K562 (cell line): ENCODE measurements at regions not wholly inside any gene's neighbourhood (a gene's known extent, or its start where the extent isn't known, plus 50 kb on each side); places are given as distances from the start of the nearest gene placed in this dataset.

Experiments
- ATAC-seq: fragments of 200-7000 bp; cut with Tn5 transposase; 3 replicates; pipeline ENCODE4 v1.9.1; 2020; ENCODE audit warnings: moderate library complexity
- BruUV-seq: library from RNA; stranded (reverse); fragments of 400-500 nt; replicated peaks from 2 replicates; lab custom pipeline; 2021; lab: Mats Ljungman, UMichigan
- CTCF ChIA-PET: fragments of 300-600 bp; formaldehyde crosslinking; extraction: SDS; loops from one replicate; lab custom pipeline; 2021; ENCODE audit warnings: low intra/inter-chr PET ratio; lab: Yijun Ruan, JAX
- POLR2A ChIA-PET: fragments of 300-600, 350-650 bp; sonication (Branson Sonifier 250); formaldehyde crosslinking; extraction: SDS; loops from one replicate; lab custom pipeline; 2021; ENCODE audit warnings: antibody characterized with exemption, inconsistent platforms; lab: Yijun Ruan, JAX
- DNase-seq, 4 experiments: peaks; one replicate each; pipeline versions ENCODE4 v3.0.0 to v3.0.0-alpha.2; 2011 to 2018; ENCODE audit warnings: low spot score in 3 of 4, mixed read lengths in 3 of 4; ENCODE audit errors: extremely low read depth in 1 of 4
- FAIRE-seq: peaks from 2 replicates; lab custom pipeline; 2011; peaks lifted over from hg19 to GRCh38; lab: Jason Lieb, UNC
- H2AFZ ChIP-seq: 2 replicates; pipeline ENCODE4 v1.6.0; 2011; ENCODE audit warnings: low read depth, low read length, control low read depth, inconsistent platforms
- H3K27ac ChIP-seq: fragments of 200-600 bp; 3 replicates; pipeline ENCODE4 v1.8.0; 2011; ENCODE audit warnings: low read depth, mild to moderate bottlenecking, control low read depth, inconsistent platforms, low read length, moderate library complexity, mixed read lengths; ENCODE audit errors: extremely low read depth
- H3K27me3 ChIP-seq, 2 experiments: fragments of 300-600 bp in 1 of 2; 2 replicates in 1 of 2; 3 replicates in 1 of 2; pipeline versions ENCODE4 v1.6.0 to v1.8.0; 2011; ENCODE audit warnings: inconsistent platforms in 2 of 2, low read length in 2 of 2, mild to moderate bottlenecking in 1 of 2, mixed read lengths in 1 of 2, moderate library complexity in 1 of 2; ENCODE audit not compliant: control insufficient read depth in 2 of 2, insufficient read depth in 2 of 2
- H3K36me3 ChIP-seq: fragments of 300-600 bp; 3 replicates; pipeline ENCODE4 v1.8.0; 2011; ENCODE audit warnings: mild to moderate bottlenecking, low read length, inconsistent platforms; ENCODE audit not compliant: control insufficient read depth, insufficient read depth
- H3K4me1 ChIP-seq, 2 experiments: fragments of 200-600 bp in 1 of 2; replicated peaks in 1 of 2; 2 replicates in 1 of 2; 3 replicates in 1 of 2; pipeline versions ENCODE4 v1.5.1 to v1.8.0; 2011; ENCODE audit warnings: inconsistent platforms in 2 of 2, low read length in 2 of 2, mild to moderate bottlenecking in 1 of 2, mixed read lengths in 1 of 2, moderate library complexity in 1 of 2; ENCODE audit not compliant: control insufficient read depth in 2 of 2, insufficient read depth in 2 of 2
- H3K4me2 ChIP-seq: 2 replicates; pipeline ENCODE4 v1.6.1; 2011; ENCODE audit warnings: low read length, control low read depth, inconsistent platforms, mixed read lengths; ENCODE audit not compliant: insufficient read depth
- H3K4me3 ChIP-seq: fragments of 200-600 bp; sonication (generic), shearing (Covaris generic); 2 replicates; pipeline ENCODE4 v1.5.1; 2016; ENCODE audit warnings: control low read depth, inconsistent platforms
- H3K79me2 ChIP-seq: fragments of 200-600 bp; 3 replicates; pipeline ENCODE4 v1.8.0; 2011; ENCODE audit warnings: low read length, inconsistent platforms; ENCODE audit not compliant: control insufficient read depth, insufficient read depth
- H3K9ac ChIP-seq, 2 experiments: 2 replicates each; pipeline versions ENCODE4 v1.6.0 to v1.6.1; 2011; ENCODE audit warnings: low read depth in 2 of 2, low read length in 2 of 2, control low read depth in 1 of 2, inconsistent platforms in 1 of 2, mild to moderate bottlenecking in 1 of 2, mixed read lengths in 1 of 2; ENCODE audit not compliant: insufficient read depth in 1 of 2
- H3K9me1 ChIP-seq: one replicate; pipeline ENCODE4 v1.6.0; 2011; ENCODE audit warnings: inconsistent platforms, mild to moderate bottlenecking, low read length, moderate library complexity; ENCODE audit not compliant: control insufficient read depth, insufficient read depth
- H3K9me3 ChIP-seq: replicated peaks from 2 replicates; pipeline ENCODE4 v1.5.1; 2011; ENCODE audit warnings: low read depth, low read length, inconsistent platforms; ENCODE audit not compliant: control insufficient read depth, insufficient read depth
- H4K20me1 ChIP-seq: replicated peaks from 2 replicates; pipeline ENCODE4 v1.6.1; 2011; ENCODE audit warnings: low read length, inconsistent platforms, mixed read lengths; ENCODE audit not compliant: control insufficient read depth, insufficient read depth
- ASH1L ChIP-seq: fragments of 450-650 bp; IDR thresholded peaks from 2 replicates; pipeline ENCODE4 v1.6.1; 2018; ENCODE audit warnings: borderline replicate concordance, mild to moderate bottlenecking, low read depth; ENCODE audit not compliant: partially characterized antibody
- BHLHE40 ChIP-seq: IDR thresholded peaks from 2 replicates; pipeline ENCODE4 v1.6.1; 2011; ENCODE audit warnings: low read length, improper control_type of control experiment
- CEBPB ChIP-seq: fragments of 450-650 bp; IDR thresholded peaks from 2 replicates; pipeline ENCODE4 v1.6.1; 2016; ENCODE audit warnings: missing genetic modification characterization, missing compliant biosample characterization
- FOXK2 ChIP-seq, 2 experiments: fragments of 450-650 bp; IDR thresholded peaks in 1 of 2; conservative IDR thresholded peaks in 1 of 2; 2 replicates each; pipeline ENCODE4 v1.6.1; 2016; ENCODE audit warnings: low read depth in 2 of 2, mild to moderate bottlenecking in 1 of 2
- FOXM1 ChIP-seq, 2 experiments: fragments of 450-650 bp in 1 of 2; sonication (generic) in 1 of 2; formaldehyde crosslinking in 1 of 2; IDR thresholded peaks; 2 replicates each; pipeline versions ENCODE4 v1.6.1 to v1.9.0; 2017 to 2022; ENCODE audit warnings: low read depth in 2 of 2, mild to moderate bottlenecking in 2 of 2, missing genetic modification reagents in 1 of 2, moderate library complexity in 1 of 2
- PKNOX1 ChIP-seq: fragments of 450-650 bp; IDR thresholded peaks from 2 replicates; pipeline ENCODE4 v1.6.1; 2016
- SMARCA5 ChIP-seq: fragments of 450-650 bp; IDR thresholded peaks from 2 replicates; pipeline ENCODE4 v1.6.1; 2016
- TAL1 ChIP-seq: fragments of 450-650 bp; IDR thresholded peaks from 2 replicates; pipeline ENCODE4 v1.6.1; 2016; ENCODE audit warnings: mild to moderate bottlenecking
- ZFX ChIP-seq: sonication (generic); formaldehyde crosslinking; IDR thresholded peaks from 2 replicates; pipeline ENCODE4 v1.8.0; 2022; ENCODE audit warnings: mild to moderate bottlenecking, missing genetic modification reagents, moderate library complexity
- ZNF197 ChIP-seq: fragments of 200-800 bp; sonication (Bioruptor generic); IDR thresholded peaks from 2 replicates; pipeline ENCODE4 v1.6.1; 2016; ENCODE audit warnings: low read depth, missing genetic modification characterization, missing compliant biosample characterization
- ZNF3 ChIP-seq: fragments of 250-450 bp; sonication (Bioruptor Pico); IDR thresholded peaks from 2 replicates; pipeline ENCODE4 v1.5.0; 2021; ENCODE audit warnings: mild to moderate bottlenecking, moderate library complexity
- ZNF445 ChIP-seq: fragments of 250-450 bp; sonication (Bioruptor Pico); IDR thresholded peaks from 2 replicates; pipeline ENCODE4 v1.4.0; 2020; ENCODE audit warnings: low read depth, mild to moderate bottlenecking, moderate library complexity
- ZNF584 ChIP-seq: fragments of 200-800 bp; sonication (Bioruptor generic); IDR thresholded peaks from 2 replicates; pipeline ENCODE4 v1.6.1; 2016; ENCODE audit warnings: low read depth, mild to moderate bottlenecking, missing genetic modification characterization, missing compliant biosample characterization
- ZNF77 ChIP-seq: fragments of 250-450 bp; sonication (Bioruptor Pico); IDR thresholded peaks from 2 replicates; pipeline ENCODE4 v1.5.0; 2020
- WGBS: fragments of 100-300 bp; shearing (Covaris generic); methylation state at CpG from one replicate; pipeline ENCODE4 v1.1.6; 2016; ENCODE audit warnings: low coverage, mixed read lengths; ENCODE audit not compliant: insufficient coverage; ENCODE audit errors: missing lambda C conversion rate; 5-methylcytosine and 5-hydroxymethylcytosine counted together
- in situ Hi-C: fragments of 300-500 bp; cut with MboI; formaldehyde crosslinking; loops from 4 replicates; pipeline ENCODE4 v1.15.0; 2018; ENCODE audit warnings: inconsistent platforms, mixed read lengths
- intact Hi-C: fragments of 100-400 bp; cut with micrococcal nuclease; formaldehyde crosslinking; loops from 2 replicates; pipeline ENCODE4 v1.14.2; 2022
- TF ChIP-seq, protein P1 (sequence below): fragments of 450-650 bp; conservative IDR thresholded peaks from 2 replicates; pipeline ENCODE4 v1.6.1; 2016; ENCODE audit warnings: missing genetic modification characterization, low read depth, mild to moderate bottlenecking, control low read depth, missing compliant biosample characterization
- TF ChIP-seq, protein P2 (sequence below): sonication (generic); formaldehyde crosslinking; IDR thresholded peaks from 2 replicates; pipeline ENCODE4 v1.8.0; 2022; ENCODE audit warnings: mild to moderate bottlenecking, missing genetic modification reagents

GRCh38 chr14:86935241-86935885 is 1057.6 kb downstream of the GALC start:
- no peak overlapping the region for H3K9ac ChIP-seq
- no peaks in the 10 kb centered on the region for H3K9me3 ChIP-seq
- in situ Hi-C loops (no loop called here), intact Hi-C loops (no loop called here)
- no peak for DNase-seq
- FAIRE-seq: no peak
- H3K36me3 ChIP-seq: no peaks in the 10 kb centered on the region
- H3K9me1 ChIP-seq: no peaks in the 10 kb centered on the region
- no peaks in the 10 kb centered on the region for H4K20me1 ChIP-seq
- POLR2A ChIA-PET: no interaction called here
- no peaks in the 10 kb centered on the region for H3K79me2 ChIP-seq
- no TSS peak for BruUV-seq
- H3K4me1 ChIP-seq: no peaks in the 10 kb centered on the region
- H3K4me3 ChIP-seq: no peak overlapping the region
- no peak overlapping the region for H2AFZ ChIP-seq
- ATAC-seq: no peak
- H3K27ac ChIP-seq: no peak overlapping the region
- CTCF ChIA-PET: no interaction called here
- TF ChIP-seq FOXM1 (IDR thresholded peaks at IDR 0.05; ENCODE audit: low read depth) (no peak), FOXM1 (CRISPR knock-in tag; IDR thresholded peaks at IDR 0.05; ENCODE audit: low read depth) (no peak), ZNF77 (CRISPR knock-in tag) (no peak), ASH1L (no peak), FOXK2 (conservative IDR thresholded peaks at IDR 0.05 in 1 of 2, IDR thresholded peaks at IDR 0.05 in 1 of 2; ENCODE audit: low read depth in 2 of 2) (no peak), PKNOX1 (no peak), ZNF445 (CRISPR knock-in tag) (no peak), SMARCA5 (no peak), ZNF584 (no peak), BHLHE40 (no peak), CEBPB (tag) (no peak), ZNF197 (CRISPR knock-in tag) (no peak), TAL1 (no peak), ZNF3 (CRISPR knock-in tag) (no peak), ZFX (CRISPR knock-in tag) (no peak)
- TF ChIP-seq, protein P1, sequence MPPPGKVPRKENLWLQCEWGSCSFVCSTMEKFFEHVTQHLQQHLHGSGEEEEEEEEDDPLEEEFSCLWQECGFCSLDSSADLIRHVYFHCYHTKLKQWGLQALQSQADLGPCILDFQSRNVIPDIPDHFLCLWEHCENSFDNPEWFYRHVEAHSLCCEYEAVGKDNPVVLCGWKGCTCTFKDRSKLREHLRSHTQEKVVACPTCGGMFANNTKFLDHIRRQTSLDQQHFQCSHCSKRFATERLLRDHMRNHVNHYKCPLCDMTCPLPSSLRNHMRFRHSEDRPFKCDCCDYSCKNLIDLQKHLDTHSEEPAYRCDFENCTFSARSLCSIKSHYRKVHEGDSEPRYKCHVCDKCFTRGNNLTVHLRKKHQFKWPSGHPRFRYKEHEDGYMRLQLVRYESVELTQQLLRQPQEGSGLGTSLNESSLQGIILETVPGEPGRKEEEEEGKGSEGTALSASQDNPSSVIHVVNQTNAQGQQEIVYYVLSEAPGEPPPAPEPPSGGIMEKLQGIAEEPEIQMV (tag): no peak
- TF ChIP-seq, protein P2, sequence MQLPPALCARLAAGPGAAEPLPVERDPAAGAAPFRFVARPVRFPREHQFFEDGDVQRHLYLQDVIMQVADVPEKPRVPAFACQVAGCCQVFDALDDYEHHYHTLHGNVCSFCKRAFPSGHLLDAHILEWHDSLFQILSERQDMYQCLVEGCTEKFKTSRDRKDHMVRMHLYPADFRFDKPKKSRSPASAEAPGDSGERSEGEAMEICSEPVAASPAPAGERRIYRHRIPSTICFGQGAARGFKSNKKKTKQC (CRISPR knock-in tag): no peak
- 0% methylated on average over 8 of the region's 8 CpGs for WGBS
- no peak overlapping the region for H3K4me2 ChIP-seq
- H3K27me3 ChIP-seq: no peaks in the 10 kb centered on the region
